GM21737 (cell line): ENCODE measurements at regions not wholly inside any gene's neighbourhood (a gene's known extent, or its start where the extent isn't known, plus 50 kb on each side); places are given as distances from the start of the nearest gene placed in this dataset.

Experiments
- ATAC-seq: cut with Tn5 transposase; IDR thresholded peaks from one replicate; pipeline ENCODE4 v1.9.1; 2021; ENCODE audit warnings: mild to moderate bottlenecking, moderate library complexity; ENCODE audit not compliant: unreplicated experiment

DNA sequence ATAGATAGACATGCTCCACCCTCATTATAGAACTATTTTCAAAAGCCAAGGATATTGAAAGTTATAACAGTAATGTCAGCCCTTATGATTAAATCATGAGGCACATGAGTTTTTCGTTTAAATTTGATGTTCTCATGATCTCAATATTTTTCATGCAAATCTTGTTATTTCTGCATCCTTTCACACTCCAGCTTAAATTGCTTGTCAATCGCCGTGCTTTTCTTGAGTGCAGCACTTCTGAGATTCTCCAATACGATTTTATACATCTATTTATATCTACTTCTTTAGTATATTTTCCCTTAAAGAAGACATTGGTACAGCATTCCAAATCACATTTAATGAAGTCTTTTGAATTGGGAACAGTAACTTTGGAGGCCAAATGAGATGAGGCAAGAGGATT, 171.2 kb upstream of the GBE1 start:
- ATAC-seq: no peak

DNA sequence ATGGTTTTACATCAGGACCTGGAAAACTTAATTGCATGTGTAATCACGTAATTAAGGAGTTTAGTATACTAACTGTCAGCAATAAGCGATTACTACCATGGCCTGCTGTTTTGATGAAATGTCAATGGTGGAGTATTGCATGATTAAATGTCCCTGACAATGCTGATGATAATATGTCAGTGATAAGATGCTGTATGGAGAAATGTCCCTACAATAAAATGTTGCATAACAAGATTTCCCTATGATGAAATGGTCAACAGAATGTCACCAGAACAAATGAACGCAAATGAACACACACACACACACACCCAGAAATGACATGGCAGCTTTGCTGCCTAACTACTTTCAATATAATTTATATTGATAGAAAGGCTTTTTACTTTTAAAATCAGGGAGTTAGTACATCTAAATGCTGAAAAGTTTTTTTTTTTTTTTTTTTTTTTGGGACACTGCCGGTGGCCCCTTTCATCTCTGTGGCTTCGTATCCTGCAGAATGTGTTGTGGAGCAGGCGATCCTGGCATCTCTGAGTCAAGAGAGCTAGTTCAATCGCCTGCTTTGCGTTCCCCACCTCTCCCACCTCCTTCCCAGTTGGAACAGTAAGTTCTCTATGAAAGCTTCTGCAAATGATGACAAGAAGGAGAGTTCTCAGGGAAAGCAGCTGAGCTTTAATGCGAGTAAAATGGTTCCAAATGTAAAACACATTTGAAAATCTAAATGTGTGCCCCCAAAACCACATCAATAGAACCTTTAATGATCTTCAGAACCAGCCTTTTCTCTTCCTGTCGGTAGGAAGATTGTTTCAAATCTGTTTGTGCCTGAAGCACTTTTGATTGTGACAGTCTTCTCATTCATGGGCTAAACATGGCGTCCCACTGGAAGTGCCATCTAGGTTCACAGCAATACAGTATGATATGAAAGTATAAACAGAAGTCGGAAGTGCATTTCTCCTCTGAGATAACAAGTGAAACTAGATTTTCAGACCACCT, 170.1 kb upstream of the GBE1 start:
- ATAC-seq: no peak

DNA sequence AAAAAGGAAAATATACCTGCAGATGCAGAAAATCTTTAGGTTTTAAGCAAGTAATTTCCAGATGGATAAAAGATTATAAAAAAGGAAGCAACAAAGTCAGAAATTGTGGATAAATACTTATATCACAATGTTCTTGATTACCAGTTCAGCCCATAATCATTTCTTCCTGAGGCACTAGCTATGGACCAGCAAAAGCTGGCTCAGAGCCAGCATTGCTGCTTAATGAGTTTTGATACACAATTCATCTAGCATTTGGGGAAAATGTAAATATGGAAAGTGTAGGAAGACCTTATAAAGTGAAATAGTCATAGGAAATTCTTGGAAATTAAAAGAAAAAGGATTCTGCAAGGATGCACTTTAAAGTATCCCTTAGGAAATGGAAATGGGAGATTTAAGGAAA, 168.3 kb upstream of the GBE1 start:
- ATAC-seq: no peak

DNA sequence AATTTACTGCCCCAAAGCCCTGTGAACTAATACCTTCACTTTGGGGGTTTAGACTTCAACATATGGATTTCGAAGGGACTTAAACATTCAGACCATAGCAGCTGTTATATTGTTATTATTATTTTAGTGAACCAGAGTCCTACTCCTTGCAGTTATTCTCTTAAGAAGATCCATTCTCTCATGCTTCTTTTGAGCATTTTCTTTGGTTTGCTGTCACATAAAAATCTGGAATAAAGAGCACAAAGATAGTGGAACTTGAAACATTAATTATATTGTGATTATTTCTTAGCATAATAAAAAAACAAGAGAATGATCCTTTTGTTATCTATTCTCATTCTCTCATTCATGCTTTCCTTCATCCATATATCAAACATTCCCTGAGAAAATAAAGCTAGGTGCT, 166.4 kb upstream of the GBE1 start:
- no peak for ATAC-seq

DNA sequence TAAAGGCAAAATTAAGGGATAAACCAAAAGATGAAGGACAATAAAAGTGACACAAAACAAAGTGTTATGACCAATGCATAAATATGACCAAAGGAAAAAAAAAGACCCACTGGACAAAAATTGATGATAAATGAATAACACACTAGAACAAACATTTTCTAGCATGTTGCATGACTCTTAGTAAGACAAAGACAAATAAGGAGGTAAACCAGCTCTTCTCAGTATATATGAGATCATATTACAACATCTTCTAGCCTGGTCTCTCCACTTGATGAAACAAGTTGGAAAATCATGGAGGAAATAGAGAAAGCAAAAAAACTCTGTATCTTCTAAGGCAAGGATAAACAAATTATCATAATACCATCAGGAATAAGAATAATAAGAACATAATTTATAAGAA, 163.9 kb upstream of the GBE1 start:
- no peak for ATAC-seq

DNA sequence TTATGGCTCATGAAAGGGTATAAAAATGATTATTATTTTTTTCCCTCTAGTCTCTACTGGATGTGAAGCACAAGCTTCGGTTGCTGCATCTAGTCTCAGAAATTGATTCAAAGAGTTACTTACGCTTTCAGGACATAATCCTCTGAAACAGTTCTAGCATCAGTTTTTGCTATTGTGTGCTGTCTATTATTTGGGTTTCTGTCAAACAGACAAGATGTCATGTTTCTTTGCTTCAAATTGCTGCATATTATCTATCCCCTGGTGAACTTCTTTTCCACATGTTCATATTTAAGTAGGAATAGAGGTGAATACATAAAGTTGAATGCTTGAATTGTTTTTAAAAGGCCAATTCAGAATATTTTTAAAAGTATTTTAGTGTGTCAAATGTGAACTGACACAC, 161.6 kb upstream of the GBE1 start:
- ATAC-seq: no peak

DNA sequence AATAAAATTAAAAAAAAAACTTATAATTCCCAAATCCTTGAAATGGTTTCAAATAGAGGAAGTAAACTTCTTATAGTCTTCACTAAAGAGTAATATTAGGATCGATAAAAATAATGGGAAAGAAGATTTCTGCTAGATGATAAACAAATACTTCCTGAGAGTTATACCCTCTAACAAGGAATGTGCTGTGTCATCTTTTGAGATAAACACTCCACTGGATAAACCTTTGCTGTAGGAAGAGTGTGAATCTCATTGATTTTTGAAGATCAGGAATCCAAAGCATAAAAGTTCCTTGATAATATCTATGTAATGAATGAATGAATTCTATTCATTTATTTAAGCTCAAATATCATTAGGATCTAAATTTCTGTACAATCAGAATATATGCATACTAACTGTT, 161.0 kb upstream of the GBE1 start:
- no peak for ATAC-seq

DNA sequence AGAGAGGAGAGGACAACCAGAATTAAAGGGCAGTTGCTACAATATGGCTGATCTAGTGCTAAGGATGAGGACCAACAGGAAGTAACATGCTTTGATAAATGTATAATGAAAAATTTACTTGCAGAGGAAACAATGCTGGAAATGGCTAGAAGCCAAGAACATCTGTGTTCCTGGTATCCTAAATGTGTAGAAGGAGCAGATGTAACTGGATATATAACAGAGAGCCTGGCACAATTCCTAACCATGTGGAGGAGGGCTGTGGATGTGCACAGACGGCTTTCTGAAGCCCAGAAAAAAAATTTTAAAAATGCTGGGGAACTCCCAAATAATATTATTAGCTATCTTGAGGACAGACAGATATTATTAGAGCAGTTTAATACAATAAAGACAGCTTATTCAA, 159.4 kb upstream of the GBE1 start:
- no peak for ATAC-seq

DNA sequence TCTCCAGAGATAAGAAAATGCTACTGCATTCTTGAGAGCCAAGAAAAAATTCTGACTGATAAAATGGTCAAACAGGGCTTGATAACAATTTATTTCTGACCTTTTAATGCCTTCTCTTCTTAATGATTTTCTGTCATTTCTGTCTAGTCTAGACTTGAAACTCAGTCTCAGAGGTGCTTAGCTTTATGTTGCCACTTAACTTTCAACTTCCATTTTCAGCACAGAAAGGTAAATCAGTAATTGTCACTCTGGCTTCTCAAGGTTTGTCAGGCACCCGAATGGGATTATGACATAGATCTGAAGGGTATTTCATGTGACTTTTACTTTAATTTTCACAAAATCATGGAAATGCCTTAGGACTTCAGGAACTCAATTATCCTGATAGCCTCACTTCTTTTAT, 155.4 kb upstream of the GBE1 start:
- no peak for ATAC-seq

DNA sequence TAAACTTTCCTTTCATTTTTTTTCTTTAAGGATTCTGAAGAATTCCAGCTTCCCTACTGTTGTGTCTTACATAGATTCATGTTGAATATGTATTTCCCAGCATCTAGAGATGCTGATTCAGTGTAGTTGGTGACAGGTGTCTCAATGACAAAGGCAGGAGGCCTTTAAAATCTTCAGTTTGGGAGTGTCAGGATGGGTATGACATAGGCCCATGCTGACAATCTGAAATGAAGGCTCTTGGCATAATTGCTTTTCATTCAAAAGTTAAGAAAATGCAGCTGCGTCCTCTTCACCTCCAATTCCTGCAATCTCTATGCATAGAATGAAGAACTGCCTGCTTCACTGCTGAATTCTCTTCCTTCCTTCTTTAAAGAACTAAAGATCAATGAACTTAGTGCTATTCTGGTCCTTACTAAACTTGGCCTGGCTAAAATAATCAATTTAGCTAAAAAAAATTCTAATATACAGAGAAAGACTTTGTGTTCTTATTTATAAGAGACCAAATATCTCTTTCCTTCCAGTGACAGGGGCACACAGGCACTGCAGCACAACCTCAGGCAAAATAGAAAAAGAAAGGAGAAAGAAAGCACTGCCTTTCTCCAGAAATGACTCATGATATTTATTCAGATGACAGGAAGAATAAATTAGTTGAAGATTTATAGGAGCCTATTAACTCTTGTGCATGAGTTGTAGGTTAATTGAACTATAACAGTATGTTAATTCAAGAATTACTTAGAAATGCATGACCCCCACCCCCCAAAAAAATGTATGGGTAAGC, 152.6 kb upstream of the GBE1 start:
- ATAC-seq: no peak

DNA sequence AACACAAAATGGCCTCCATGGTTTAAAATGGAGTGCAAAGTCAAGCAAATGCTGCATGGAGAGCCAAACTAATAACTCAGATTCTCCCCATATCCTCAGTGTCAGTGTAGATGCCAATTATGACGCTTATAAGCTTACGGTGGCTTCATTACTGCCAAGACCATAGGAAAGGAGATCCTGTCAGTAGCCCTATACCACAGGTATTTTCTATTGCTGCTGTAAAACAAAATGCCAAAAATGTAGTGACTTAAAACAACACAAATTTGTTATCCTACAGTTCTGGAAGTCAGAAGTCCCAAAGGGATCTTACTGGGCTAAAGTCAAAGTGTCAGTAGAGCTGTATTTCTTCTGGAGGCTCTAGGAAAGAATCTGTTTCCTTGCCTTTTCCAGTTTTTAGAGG, 149.8 kb upstream of the GBE1 start:
- no peak for ATAC-seq

DNA sequence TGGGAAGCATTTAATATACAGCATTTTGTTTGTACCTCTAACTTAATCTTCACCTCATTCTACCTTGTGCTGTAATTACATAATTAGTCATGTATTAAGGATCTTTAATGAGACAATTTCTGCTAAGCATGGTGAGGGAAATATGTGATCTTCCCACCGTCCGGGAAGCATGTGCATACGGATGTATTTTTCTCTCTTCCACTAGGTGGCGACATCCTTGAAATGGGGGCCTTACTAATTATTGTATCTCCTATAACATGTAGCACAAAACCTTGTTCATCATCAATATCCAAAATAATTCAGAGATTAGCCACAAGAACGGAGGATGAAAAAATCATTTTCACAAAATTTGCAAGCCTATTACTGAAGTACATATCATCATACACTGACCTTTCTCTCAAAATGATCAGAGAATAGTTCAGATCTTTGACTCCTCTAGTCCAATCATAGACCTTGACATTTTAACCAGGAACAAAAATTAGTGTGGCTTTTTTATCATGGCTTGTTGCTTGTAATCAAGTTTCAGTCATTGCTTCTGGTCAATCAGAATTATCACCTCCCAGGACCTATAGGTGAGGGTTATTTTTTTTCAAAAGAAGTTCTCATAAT, 148.9 kb upstream of the GBE1 start:
- no peak for ATAC-seq

DNA sequence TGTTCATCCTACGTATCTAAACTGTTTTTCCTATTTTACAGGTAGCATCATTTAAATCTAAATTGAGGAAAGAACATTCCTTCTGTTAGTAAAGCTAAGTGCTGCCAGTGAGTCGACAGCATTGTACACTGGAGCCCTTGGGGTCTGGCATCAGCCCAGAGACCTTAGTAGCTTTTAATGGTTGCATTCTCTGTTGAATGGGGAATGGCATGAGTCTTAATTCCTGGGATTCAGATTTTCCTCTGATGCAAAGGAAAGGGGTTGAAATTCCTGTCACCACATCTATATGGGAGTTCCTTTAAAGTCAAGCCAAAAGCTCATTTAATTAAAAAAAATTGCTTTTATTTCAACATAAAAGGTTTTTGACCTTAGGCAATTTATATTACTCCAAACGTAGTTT, 148.4 kb upstream of the GBE1 start:
- ATAC-seq: no peak

DNA sequence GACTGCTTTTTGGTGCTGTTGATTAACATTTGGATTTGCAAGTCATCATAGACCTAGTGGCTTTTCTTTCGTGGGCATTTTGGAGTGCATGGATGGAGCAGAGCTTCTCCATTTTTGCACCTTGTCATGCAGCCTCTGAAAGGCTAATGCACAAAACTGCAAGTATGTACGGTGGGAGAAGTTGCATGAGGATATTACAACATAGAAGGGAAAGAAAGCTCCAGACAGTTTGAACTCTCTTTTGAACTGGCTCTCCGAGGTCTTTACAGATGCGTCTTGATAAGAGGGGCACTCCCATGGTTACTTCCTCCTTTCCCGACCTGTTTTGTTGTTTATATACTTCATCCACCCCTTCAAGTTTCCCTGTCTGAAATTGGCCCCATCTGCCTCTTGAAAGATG, 147.1 kb upstream of the GBE1 start:
- ATAC-seq: no peak

DNA sequence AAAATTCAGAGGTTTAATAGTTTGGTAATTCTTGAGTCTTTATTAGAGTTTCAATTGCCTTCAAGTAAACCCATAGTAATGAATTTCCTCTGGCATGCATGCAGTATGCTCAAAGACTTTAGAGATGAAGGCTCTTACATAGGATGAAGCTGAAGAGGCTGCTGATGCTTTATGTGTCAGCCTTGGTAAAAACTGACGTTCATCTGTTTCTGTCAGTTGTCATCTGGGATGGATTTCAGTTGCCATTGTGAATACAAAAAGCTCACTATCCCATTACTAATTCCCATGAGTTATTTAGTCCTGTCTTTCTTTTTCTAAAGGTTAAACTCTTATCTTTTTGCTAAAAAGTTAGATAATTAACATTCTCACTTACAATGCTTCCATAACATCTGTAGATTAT, 136.9 kb upstream of the GBE1 start:
- no peak for ATAC-seq

DNA sequence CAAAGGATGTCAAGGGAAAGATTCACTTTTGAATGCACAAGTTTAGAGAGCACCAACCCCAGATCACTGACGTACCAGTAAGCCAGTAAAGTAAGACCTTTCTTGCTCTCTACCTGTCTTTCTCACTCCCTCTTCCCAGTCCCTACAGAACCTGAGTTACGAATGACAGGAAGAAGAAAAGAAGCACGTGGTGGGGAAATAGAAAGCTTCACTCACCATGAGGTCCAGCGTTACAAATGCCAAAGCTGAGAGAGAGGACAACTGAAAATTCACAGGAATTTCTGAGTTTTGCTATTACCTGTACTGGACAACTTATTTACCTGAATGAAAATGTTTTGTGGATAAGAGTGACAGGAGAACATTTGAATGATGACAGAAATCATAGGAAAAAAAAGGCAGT, 133.2 kb upstream of the GBE1 start:
- ATAC-seq: no peak

DNA sequence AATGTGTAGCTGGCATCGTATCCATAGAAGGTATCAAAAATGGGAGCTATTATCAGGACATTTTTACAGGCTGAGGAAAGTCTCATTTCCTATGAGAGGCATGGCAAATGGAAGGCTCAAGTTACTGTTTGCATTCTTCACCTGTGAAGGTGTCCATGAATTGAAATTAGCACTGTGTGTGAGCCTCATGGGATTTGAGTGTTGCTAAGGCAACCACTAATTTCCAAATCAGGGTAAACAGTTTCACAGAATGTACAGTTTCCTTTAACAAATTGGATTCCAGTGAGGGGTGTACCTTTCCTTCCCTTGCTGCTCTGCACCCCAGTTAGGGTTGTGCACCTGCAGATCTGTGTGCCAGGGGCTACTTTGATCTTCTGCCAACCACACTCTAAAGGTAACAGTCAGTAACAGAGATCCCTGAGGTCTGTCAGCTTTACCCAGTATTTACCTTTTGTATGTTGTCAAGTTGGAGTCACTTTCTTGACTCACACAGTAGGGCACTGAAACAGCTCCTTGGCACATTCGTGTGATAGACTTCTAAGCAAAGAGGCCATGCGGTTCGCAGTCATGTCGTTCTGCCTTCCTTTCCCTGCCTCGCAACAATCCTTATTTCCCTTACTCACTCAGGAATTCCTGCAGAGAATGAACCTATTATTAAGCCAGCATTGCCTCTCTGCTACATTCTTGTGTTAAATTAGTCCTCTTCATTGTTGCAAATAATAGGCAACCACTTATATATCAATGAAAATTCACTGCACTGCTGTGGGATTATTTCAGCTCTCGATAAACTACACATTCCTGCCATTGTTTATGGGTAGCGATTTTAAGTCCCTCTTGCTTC, 129.8 kb upstream of the GBE1 start:
- ATAC-seq: no peak

DNA sequence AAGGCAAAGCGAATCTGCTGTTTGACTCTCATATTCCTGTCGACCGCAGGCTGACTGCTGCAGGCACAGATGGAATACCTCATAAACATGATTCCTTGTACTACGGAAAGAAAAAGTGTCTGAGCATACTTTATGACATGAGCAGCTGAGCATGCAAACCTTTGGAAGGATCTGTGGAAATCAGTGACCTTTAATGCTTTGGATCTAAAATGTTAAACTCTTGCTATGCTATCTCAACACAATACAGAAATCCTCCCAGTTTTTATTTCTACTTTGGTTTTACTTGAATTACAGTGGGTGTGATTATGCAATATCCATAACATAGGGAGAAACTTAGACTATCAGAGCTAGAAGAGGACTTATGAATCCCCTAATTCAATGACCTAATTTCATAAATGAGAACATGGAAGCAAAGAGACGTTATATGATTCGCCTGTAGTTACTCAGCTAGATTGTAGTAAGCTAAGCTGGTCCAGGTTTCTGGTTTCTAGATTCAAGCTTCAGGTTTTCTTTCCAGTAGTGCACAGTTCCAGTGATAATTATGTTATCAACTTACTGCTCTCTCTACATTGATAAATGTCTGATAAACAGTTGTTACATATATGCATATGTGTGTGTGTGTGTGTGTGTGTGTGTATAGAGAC, 127.6 kb upstream of the GBE1 start:
- ATAC-seq: no peak

DNA sequence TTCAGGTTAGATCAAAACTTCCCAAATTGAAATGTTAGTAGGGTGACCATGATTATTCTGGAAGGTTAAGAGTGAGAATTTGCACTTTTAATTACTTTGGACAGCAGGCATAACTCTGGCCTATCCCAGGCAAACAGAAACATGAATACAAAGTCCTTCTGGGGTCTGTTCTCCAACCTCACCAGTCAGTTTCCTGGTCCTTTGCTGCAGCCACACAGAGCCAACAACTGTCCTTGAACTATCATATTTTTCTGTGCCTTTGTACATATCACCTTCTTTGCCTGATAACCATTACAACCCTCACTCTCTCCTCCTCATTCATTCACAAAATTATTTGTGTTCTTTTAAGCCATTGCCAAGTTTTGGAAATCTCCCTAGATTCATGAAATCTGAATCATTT, 126.0 kb upstream of the GBE1 start:
- ATAC-seq: no peak

DNA sequence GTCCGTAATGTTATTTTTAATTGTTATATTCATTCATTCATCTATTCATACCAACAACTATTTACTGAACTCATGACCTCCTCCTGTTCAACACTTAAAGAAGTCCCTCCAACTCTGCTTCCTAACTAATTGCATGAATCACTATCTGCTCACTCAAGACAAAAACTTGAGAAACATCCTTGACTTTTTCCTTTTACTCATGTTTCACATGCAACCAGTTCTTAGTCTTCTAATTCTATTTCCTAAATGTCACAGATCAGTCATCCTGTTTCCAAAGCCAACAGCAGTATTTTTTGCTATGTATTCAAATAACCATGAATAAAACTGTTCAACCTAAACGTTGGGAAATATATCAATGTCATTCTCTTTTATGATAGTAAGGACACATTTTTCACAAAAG, 124.6 kb upstream of the GBE1 start:
- no peak for ATAC-seq
